RWPE2 (cell line): ENCODE measurements at regions not wholly inside any gene's neighbourhood (a gene's known extent, or its start where the extent isn't known, plus 50 kb on each side); places are given as distances from the start of the nearest gene placed in this dataset.

Source experiments
- ATAC-seq: fragments of 200-7000 bp; cut with Tn5 transposase; 3 replicates; pipeline ENCODE4 v1.9.1; 2021; ENCODE audit warnings: low read depth
- DNase-seq: peaks from one replicate; pipeline ENCODE4 v3.0.0-alpha.2; 2020; ENCODE audit warnings: low spot score
- H3K27ac ChIP-seq: fragments of 450-650 bp; 2 replicates; pipeline ENCODE4 v1.5.1; 2017; ENCODE audit warnings: mild to moderate bottlenecking; ENCODE audit not compliant: poor library complexity, severe bottlenecking
- H3K27me3 ChIP-seq: fragments of 250-450 bp; sonication (Bioruptor Pico); 2 replicates; pipeline ENCODE4 v1.5.1; 2021; ENCODE audit warnings: mild to moderate bottlenecking, moderate library complexity; ENCODE audit not compliant: insufficient read depth, poor library complexity, severe bottlenecking
- H3K36me3 ChIP-seq: fragments of 250-450 bp; sonication (Bioruptor Pico); 2 replicates; pipeline ENCODE4 v1.5.1; 2020; ENCODE audit warnings: low read depth, mild to moderate bottlenecking, moderate library complexity
- H3K4me1 ChIP-seq: fragments of 250-450 bp; sonication (Bioruptor Pico); 2 replicates; pipeline ENCODE4 v1.5.1; 2021; ENCODE audit warnings: mild to moderate bottlenecking, moderate library complexity; ENCODE audit not compliant: insufficient read depth, poor library complexity, severe bottlenecking
- H3K4me3 ChIP-seq: fragments of 250-450 bp; sonication (Bioruptor Pico); 2 replicates; pipeline ENCODE4 v1.5.1; 2021; ENCODE audit warnings: mild to moderate bottlenecking, moderate library complexity; ENCODE audit not compliant: severe bottlenecking
- H3K9me3 ChIP-seq: fragments of 250-450 bp; sonication (Bioruptor Pico); 2 replicates; pipeline ENCODE4 v1.5.1; 2021; ENCODE audit warnings: mild to moderate bottlenecking, moderate library complexity; ENCODE audit not compliant: severe bottlenecking
- TF ChIP-seq, protein P1 (sequence below): fragments of 450-650 bp; IDR thresholded peaks from one replicate; pipeline ENCODE4 v1.5.1; 2017; ENCODE audit warnings: mild to moderate bottlenecking, moderate library complexity; ENCODE audit not compliant: poor library complexity, severe bottlenecking

- no peak for DNase-seq
- TF ChIP-seq, protein P1, sequence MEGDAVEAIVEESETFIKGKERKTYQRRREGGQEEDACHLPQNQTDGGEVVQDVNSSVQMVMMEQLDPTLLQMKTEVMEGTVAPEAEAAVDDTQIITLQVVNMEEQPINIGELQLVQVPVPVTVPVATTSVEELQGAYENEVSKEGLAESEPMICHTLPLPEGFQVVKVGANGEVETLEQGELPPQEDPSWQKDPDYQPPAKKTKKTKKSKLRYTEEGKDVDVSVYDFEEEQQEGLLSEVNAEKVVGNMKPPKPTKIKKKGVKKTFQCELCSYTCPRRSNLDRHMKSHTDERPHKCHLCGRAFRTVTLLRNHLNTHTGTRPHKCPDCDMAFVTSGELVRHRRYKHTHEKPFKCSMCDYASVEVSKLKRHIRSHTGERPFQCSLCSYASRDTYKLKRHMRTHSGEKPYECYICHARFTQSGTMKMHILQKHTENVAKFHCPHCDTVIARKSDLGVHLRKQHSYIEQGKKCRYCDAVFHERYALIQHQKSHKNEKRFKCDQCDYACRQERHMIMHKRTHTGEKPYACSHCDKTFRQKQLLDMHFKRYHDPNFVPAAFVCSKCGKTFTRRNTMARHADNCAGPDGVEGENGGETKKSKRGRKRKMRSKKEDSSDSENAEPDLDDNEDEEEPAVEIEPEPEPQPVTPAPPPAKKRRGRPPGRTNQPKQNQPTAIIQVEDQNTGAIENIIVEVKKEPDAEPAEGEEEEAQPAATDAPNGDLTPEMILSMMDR: no peak
- Histone ChIP-seq H3K36me3 (no peaks in the 10 kb centered on the region), H3K27ac (no peak overlapping the region), H3K4me3 (no peak overlapping the region), H3K4me1 (no peaks in the 10 kb centered on the region), H3K9me3 (no peaks in the 10 kb centered on the region), H3K27me3 (peaks cover 4% of the 10 kb centered on the region)
- ATAC-seq: no peak
These were observed 74.5 kb upstream of the PDE1C start for GRCh38 chr7:32144676-32145075.

DNA sequence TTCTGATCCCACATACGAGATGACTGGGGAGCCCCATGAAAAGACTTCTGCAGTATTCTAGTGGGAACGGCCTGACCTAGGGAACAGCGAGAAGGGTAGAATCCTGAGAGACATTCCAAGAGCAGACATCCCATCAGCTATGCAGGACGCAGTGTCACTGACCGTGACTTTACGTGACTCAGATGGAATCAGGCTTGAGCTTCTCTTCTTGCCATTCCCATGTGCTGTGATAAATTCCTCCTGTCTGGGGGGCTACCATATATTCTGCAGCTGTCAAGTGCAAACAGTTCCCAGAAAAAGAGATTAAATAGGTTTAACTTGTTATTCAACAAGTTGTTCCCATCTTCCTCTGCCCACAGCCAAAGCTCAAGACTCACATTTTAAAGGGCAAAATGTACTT is 73.1 kb upstream of the PDE1C start:
- Histone ChIP-seq H3K4me3 (no peak overlapping the region), H3K4me1 (no peaks in the 10 kb centered on the region), H3K36me3 (no peaks in the 10 kb centered on the region), H3K27me3 (no peaks in the 10 kb centered on the region), H3K27ac (no peak overlapping the region), H3K9me3 (no peaks in the 10 kb centered on the region)
- no peak for ATAC-seq
- TF ChIP-seq, protein P1: no peak
- no peak for DNase-seq

DNA sequence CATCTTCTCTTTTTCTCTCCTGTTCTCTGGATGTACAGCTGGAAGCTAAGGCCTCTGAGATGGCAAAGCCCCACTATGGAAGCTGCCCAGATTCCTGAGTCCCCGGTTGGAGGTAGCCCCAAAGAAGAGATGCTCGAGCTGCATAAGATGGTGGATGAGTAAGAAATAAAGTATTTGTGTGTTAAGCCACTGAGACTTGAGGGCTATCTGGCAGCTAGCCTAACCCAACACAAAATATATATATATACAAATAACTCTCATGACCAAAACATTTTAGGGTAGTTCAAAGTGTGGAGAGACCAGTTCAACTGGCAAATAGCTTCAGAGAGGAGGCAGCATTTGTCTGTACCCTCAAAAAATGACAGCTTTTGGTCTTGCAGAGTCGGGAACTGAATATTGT is 72.4 kb upstream of the PDE1C start:
- Histone ChIP-seq H3K27ac (no peak overlapping the region), H3K9me3 (no peaks in the 10 kb centered on the region), H3K4me1 (no peaks in the 10 kb centered on the region), H3K4me3 (no peak overlapping the region), H3K27me3 (no peaks in the 10 kb centered on the region), H3K36me3 (no peaks in the 10 kb centered on the region)
- ATAC-seq (no peak), DNase-seq (no peak)
- TF ChIP-seq, protein P1: no peak

DNA sequence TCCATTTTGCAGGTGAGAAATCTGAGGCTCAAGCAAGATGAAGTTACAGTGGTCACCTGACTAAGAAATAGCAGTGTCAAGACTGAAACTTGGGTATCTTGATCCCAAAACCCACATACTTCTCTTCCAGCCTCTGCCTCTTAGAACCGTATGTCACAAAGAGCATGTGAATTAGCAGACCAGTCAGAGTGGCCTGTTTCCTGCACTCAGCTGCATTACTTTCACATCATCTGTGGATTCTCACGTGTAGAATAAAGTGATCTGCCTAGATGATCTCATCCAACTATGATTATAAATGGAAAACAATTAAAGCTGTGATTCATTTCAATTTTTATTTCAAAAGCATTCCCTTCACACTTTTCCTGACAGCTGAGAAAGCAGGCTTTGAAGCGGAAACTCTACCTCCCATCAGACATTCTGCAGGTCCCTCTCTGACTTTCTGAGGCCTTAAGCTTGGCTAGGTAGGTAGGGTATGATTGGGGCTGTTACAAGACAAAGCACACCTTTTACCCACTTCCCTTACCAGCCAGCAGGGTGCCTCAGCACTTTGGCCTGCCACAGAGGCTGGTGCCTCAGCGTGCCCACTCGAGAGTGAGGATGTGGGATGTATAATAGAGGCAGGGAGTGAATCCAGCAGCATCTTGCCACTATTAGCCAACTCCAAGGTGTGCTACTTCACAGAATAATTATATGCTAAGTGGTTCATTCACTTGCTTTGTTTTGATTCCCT is 70.2 kb upstream of the PDE1C start:
- no peak overlapping the region for H3K4me3 ChIP-seq
- ATAC-seq: no peak
- DNase-seq: no peak
- no peaks in the 10 kb centered on the region for H3K27me3 ChIP-seq
- H3K27ac ChIP-seq: no peak overlapping the region
- no peaks in the 10 kb centered on the region for H3K9me3 ChIP-seq
- TF ChIP-seq, protein P1: no peak
- no peaks in the 10 kb centered on the region for H3K4me1 ChIP-seq
- no peaks in the 10 kb centered on the region for H3K36me3 ChIP-seq

DNA sequence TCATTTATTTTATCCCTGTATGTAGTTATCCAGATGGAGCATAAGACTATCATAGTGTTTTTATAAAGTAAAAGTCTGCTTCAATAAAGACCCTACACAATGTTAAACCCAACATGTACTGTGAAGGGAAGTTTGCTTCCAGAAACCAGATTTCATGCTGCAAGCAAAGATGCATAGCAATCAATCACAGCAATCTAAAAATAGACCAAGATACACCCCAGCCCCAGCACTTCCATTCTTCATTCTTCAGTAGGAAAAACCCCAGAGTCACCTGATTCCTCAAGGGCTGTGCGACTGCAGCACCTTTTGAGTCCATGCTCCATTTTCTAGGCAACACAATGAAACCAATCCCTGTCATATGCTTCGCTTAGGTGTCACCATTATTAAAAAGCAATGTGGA is 66.9 kb upstream of the PDE1C start:
- no peaks in the 10 kb centered on the region for H3K27me3 ChIP-seq
- TF ChIP-seq, protein P1: no peak
- no peaks in the 10 kb centered on the region for H3K36me3 ChIP-seq
- H3K4me3 ChIP-seq: no peak overlapping the region
- DNase-seq (no peak), ATAC-seq (no peak)
- H3K4me1 ChIP-seq: no peaks in the 10 kb centered on the region
- H3K27ac ChIP-seq: no peak overlapping the region
- no peaks in the 10 kb centered on the region for H3K9me3 ChIP-seq
